Breast epithelium (tissue), 3 donors: ENCODE measurements at regions not wholly inside any gene's neighbourhood (a gene's known extent, or its start where the extent isn't known, plus 50 kb on each side); places are given as distances from the start of the nearest gene placed in this dataset.

Source experiments
- CTCF ChIP-seq, 3 donors: fragments of 450-650 bp; IDR thresholded peaks; one replicate each; pipeline ENCODE4 v1.5.1; 2016 to 2017; ENCODE audit warnings: antibody characterized with exemption in 3 of 3, mild to moderate bottlenecking in 3 of 3, moderate library complexity in 3 of 3
- POLR2A ChIP-seq: fragments of 450-650 bp; IDR thresholded peaks from one replicate; pipeline ENCODE4 v1.6.1; 2016; ENCODE audit warnings: antibody characterized with exemption, mild to moderate bottlenecking, moderate library complexity

- no peak for TF ChIP-seq CTCF (IDR thresholded peaks at IDR 0.05)
- TF ChIP-seq POLR2A = no peak
Observed at GRCh38 chr20:48012401-48012974, 227.2 kb upstream of the SULF2 start.
